B cell (primary cell): ENCODE measurements at regions not wholly inside any gene's neighbourhood (a gene's known extent, or its start where the extent isn't known, plus 50 kb on each side); places are given as distances from the start of the nearest gene placed in this dataset.

ENCODE experiments used
- EZH2 ChIP-seq: IDR thresholded peaks from 2 replicates; pipeline ENCODE4 v1.6.1; 2012; ENCODE audit warnings: borderline replicate concordance, low read depth, mild to moderate bottlenecking, moderate library complexity, low read length; ENCODE audit not compliant: insufficient read depth, poor library complexity, severe bottlenecking
- TF ChIP-seq, protein P1 (sequence below): fragments of 200-600 bp; IDR thresholded peaks from one replicate; pipeline ENCODE4 v1.8.0; 2022; ENCODE audit warnings: antibody characterized with exemption, mild to moderate bottlenecking

DNA sequence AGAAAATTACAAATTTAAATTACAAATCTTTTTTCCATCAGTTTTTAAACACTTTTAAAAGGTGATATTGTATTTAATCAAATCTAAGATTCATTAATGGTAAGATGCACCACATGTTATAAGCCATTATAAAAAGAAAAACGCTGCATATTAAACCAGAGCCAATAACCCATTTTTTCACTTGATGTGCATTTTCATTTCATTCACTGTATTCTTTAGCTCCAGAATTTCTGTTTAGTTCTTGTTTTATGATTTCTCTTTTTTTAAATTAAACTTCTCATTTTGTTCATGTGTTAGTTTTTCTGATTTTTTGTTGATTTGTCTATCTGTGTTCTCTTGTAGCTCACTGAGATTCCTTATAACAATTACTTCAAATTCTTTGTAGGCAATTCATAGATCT lies 62.4 kb upstream of the MBOAT2 start:
- no peak for TF ChIP-seq EZH2
- TF ChIP-seq, protein P1, sequence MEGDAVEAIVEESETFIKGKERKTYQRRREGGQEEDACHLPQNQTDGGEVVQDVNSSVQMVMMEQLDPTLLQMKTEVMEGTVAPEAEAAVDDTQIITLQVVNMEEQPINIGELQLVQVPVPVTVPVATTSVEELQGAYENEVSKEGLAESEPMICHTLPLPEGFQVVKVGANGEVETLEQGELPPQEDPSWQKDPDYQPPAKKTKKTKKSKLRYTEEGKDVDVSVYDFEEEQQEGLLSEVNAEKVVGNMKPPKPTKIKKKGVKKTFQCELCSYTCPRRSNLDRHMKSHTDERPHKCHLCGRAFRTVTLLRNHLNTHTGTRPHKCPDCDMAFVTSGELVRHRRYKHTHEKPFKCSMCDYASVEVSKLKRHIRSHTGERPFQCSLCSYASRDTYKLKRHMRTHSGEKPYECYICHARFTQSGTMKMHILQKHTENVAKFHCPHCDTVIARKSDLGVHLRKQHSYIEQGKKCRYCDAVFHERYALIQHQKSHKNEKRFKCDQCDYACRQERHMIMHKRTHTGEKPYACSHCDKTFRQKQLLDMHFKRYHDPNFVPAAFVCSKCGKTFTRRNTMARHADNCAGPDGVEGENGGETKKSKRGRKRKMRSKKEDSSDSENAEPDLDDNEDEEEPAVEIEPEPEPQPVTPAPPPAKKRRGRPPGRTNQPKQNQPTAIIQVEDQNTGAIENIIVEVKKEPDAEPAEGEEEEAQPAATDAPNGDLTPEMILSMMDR, result no peak
